ENCODE measurements at regions not wholly inside any gene's neighbourhood (a gene's known extent, or its start where the extent isn't known, plus 50 kb on each side); places are given as distances from the start of the nearest gene placed in this dataset.

DNA sequence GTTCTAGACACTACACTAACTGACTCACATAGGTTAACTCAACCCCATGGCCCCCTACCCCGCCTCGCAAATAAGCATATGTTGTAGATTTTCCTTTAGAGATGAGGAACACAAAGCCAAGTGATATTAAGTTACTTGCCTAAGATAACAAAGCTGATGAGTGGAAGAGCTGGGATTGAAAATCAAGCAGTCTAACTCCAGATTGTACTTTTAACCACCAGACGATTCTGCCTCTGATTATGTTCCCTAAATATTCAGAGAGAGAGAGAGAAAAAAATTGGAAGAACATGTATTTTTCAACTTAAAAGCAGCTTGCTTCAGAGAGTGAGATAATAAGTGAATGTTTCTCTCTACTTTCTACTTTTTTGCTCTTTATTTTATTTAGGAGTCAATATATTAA is 66.9 kb upstream of the THBS1 start:
- H3K4me1 Mint-ChIP-seq (ENCODE audit: low read depth, unreplicated experiment), result peaks cover 21% of the 10 kb centered on the region
- H4K20me1 ChIP-seq (ENCODE audit: insufficient read depth, low read length), result no peaks in the 10 kb centered on the region
- no peaks in the 10 kb centered on the region for H3K36me3 Mint-ChIP-seq (ENCODE audit: low read depth, unreplicated experiment)
- H3K79me2 ChIP-seq (ENCODE audit: insufficient read depth, low read length), result no peaks in the 10 kb centered on the region
- no peak overlapping the region for H3K4me3 Mint-ChIP-seq (ENCODE audit: unreplicated experiment)
- no peak overlapping the region for H3K9ac ChIP-seq (ENCODE audit: low read length)
- TF ChIP-seq, protein P1, sequence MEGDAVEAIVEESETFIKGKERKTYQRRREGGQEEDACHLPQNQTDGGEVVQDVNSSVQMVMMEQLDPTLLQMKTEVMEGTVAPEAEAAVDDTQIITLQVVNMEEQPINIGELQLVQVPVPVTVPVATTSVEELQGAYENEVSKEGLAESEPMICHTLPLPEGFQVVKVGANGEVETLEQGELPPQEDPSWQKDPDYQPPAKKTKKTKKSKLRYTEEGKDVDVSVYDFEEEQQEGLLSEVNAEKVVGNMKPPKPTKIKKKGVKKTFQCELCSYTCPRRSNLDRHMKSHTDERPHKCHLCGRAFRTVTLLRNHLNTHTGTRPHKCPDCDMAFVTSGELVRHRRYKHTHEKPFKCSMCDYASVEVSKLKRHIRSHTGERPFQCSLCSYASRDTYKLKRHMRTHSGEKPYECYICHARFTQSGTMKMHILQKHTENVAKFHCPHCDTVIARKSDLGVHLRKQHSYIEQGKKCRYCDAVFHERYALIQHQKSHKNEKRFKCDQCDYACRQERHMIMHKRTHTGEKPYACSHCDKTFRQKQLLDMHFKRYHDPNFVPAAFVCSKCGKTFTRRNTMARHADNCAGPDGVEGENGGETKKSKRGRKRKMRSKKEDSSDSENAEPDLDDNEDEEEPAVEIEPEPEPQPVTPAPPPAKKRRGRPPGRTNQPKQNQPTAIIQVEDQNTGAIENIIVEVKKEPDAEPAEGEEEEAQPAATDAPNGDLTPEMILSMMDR (IDR thresholded peaks at IDR 0.05; ENCODE audit: insufficient read depth, low read depth, low read length), result no peak
- TF ChIP-seq EZH2 (IDR thresholded peaks at IDR 0.05; ENCODE audit: insufficient read depth, low read length), result no peak
- H2AFZ ChIP-seq (ENCODE audit: low read depth, low read length), result no peak overlapping the region
- H3K27me3 Mint-ChIP-seq (ENCODE audit: low read depth, unreplicated experiment), result peaks cover 3% of the 10 kb centered on the region
- peaks cover 23% of the 10 kb centered on the region for H3K4me1 ChIP-seq (ENCODE audit: insufficient read depth, low read length)
- FAIRE-seq, result no peak
- no peaks in the 10 kb centered on the region for H3K27me3 ChIP-seq (ENCODE audit: insufficient read depth, low read length)
- peaks cover 3% of the 10 kb centered on the region for H3K9me3 ChIP-seq (ENCODE audit: insufficient read depth, low read depth, low read length)
- H3K27ac ChIP-seq (ENCODE audit: low read depth, low read length), result no peak overlapping the region
- DNase-seq (ENCODE audit: low read depth), result no peak
- H3K4me3 ChIP-seq (ENCODE audit: insufficient read depth, low read depth, low read length), result no peak overlapping the region
- no peaks in the 10 kb centered on the region for H3K9me3 Mint-ChIP-seq (ENCODE audit: unreplicated experiment)
- no peak overlapping the region for H3K27ac Mint-ChIP-seq (ENCODE audit: unreplicated experiment)
- H3K36me3 ChIP-seq (ENCODE audit: insufficient read depth, low read length), result no peaks in the 10 kb centered on the region
- H3K4me2 ChIP-seq (ENCODE audit: low read length), result no peak overlapping the region

DNA sequence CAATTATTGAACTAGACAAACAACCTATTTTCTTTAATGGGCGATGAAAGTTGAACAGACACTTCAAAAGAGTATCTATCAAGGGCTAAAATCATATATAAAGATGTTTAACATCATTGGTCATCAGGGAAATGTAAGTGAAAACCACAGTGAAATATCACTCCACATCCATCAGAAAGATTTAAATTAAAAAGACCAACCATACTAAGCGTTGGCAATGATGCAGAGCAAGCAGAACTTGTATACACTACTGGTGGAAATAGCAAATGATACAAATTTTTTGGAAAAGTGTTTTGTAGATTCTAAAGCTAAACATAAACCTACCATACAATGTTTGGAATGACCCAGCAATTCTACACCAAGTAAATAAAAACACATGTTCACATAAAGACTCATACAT is 65.9 kb upstream of the THBS1 start:
- Histone ChIP-seq H3K4me2 (ENCODE audit: low read length) (no peak overlapping the region), H3K9ac (ENCODE audit: low read length) (no peak overlapping the region), H3K9me3 (ENCODE audit: insufficient read depth, low read depth, low read length) (peaks cover 3% of the 10 kb centered on the region), H3K27ac (ENCODE audit: low read depth, low read length) (no peak overlapping the region), H3K36me3 (ENCODE audit: insufficient read depth, low read length) (no peaks in the 10 kb centered on the region), H3K27me3 (ENCODE audit: insufficient read depth, low read length) (no peaks in the 10 kb centered on the region), H2AFZ (ENCODE audit: low read depth, low read length) (no peak overlapping the region), H3K4me1 (ENCODE audit: insufficient read depth, low read length) (peaks cover 20% of the 10 kb centered on the region), H3K4me3 (ENCODE audit: insufficient read depth, low read depth, low read length) (no peak overlapping the region), H4K20me1 (ENCODE audit: insufficient read depth, low read length) (no peaks in the 10 kb centered on the region), H3K79me2 (ENCODE audit: insufficient read depth, low read length) (no peaks in the 10 kb centered on the region)
- peaks cover 3% of the 10 kb centered on the region for H3K27me3 Mint-ChIP-seq (ENCODE audit: low read depth, unreplicated experiment)
- DNase-seq (ENCODE audit: low read depth) (no peak), FAIRE-seq (no peak)
- H3K4me1 Mint-ChIP-seq (ENCODE audit: low read depth, unreplicated experiment), result peaks cover 19% of the 10 kb centered on the region
- H3K9me3 Mint-ChIP-seq (ENCODE audit: unreplicated experiment), result no peaks in the 10 kb centered on the region
- no peak overlapping the region for H3K27ac Mint-ChIP-seq (ENCODE audit: unreplicated experiment)
- no peak for TF ChIP-seq EZH2 (IDR thresholded peaks at IDR 0.05; ENCODE audit: insufficient read depth, low read length)
- TF ChIP-seq, protein P1 (IDR thresholded peaks at IDR 0.05; ENCODE audit: insufficient read depth, low read depth, low read length), result no peak
- H3K4me3 Mint-ChIP-seq (ENCODE audit: unreplicated experiment), result no peak overlapping the region
- no peaks in the 10 kb centered on the region for H3K36me3 Mint-ChIP-seq (ENCODE audit: low read depth, unreplicated experiment)

DNA sequence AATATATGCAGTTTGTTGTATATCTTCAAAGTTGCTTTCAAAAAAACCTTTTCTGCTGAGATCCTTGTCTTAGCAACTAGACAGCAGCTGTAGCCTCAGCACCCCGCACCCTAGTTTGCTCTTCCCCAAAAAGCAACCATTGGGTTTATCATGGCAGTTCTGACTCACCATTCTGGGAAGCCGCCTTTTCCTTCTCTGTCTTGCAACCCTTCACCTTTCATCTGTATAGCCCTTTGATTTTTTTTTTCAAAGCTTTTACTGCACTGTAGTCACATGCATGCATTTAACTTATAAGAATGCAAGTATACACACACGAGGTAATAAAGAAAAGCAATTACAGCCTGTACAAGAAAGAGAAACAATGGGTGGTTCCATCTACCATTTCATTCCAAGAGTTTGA is 65.1 kb upstream of the THBS1 start:
- Histone ChIP-seq H4K20me1 (ENCODE audit: insufficient read depth, low read length) (no peaks in the 10 kb centered on the region), H3K4me3 (ENCODE audit: insufficient read depth, low read depth, low read length) (no peak overlapping the region), H3K9ac (ENCODE audit: low read length) (no peak overlapping the region), H3K4me1 (ENCODE audit: insufficient read depth, low read length) (peaks cover 13% of the 10 kb centered on the region), H3K27ac (ENCODE audit: low read depth, low read length) (no peak overlapping the region), H3K27me3 (ENCODE audit: insufficient read depth, low read length) (no peaks in the 10 kb centered on the region), H3K79me2 (ENCODE audit: insufficient read depth, low read length) (no peaks in the 10 kb centered on the region), H3K4me2 (ENCODE audit: low read length) (no peak overlapping the region), H2AFZ (ENCODE audit: low read depth, low read length) (no peak overlapping the region), H3K36me3 (ENCODE audit: insufficient read depth, low read length) (no peaks in the 10 kb centered on the region), H3K9me3 (ENCODE audit: insufficient read depth, low read depth, low read length) (peaks cover 3% of the 10 kb centered on the region)
- no peak for DNase-seq (ENCODE audit: low read depth)
- peak; percentile 17 for FAIRE-seq
- TF ChIP-seq, protein P1 (IDR thresholded peaks at IDR 0.05; ENCODE audit: insufficient read depth, low read depth, low read length), result no peak
- no peak for TF ChIP-seq EZH2 (IDR thresholded peaks at IDR 0.05; ENCODE audit: insufficient read depth, low read length)
- Mint-ChIP-seq H3K4me1 (ENCODE audit: low read depth, unreplicated experiment) (peaks cover 15% of the 10 kb centered on the region), H3K9me3 (ENCODE audit: unreplicated experiment) (no peaks in the 10 kb centered on the region), H3K27ac (ENCODE audit: unreplicated experiment) (no peak overlapping the region), H3K36me3 (ENCODE audit: low read depth, unreplicated experiment) (no peaks in the 10 kb centered on the region), H3K4me3 (ENCODE audit: unreplicated experiment) (no peak overlapping the region), H3K27me3 (ENCODE audit: low read depth, unreplicated experiment) (peaks cover 3% of the 10 kb centered on the region)
